ENCODE measurements at regions not wholly inside any gene's neighbourhood (a gene's known extent, or its start where the extent isn't known, plus 50 kb on each side); places are given as distances from the start of the nearest gene placed in this dataset.

- TF ChIP-seq HDGF (IDR thresholded peaks at IDR 0.05): no peak
- TF ChIP-seq POLR2A (IDR thresholded peaks at IDR 0.05; ENCODE audit: low read depth, low read length): no peak
- TF ChIP-seq PAX5 (IDR thresholded peaks at IDR 0.05; ENCODE audit: borderline replicate concordance, low read depth, low read length): no peak
- no peak for TF ChIP-seq RBBP5 (conservative IDR thresholded peaks at IDR 0.05)
- TF ChIP-seq SP1 (IDR thresholded peaks at IDR 0.05; ENCODE audit: low read depth, low read length): no peak
- TF ChIP-seq TAF1 (IDR thresholded peaks at IDR 0.05; ENCODE audit: borderline replicate concordance, low read depth, low read length): no peak
- TF ChIP-seq CTCF (IDR thresholded peaks at IDR 0.05 in 2 of 3, conservative IDR thresholded peaks at IDR 0.05 in 1 of 3; ENCODE audit: control insufficient read depth in 2 of 3, extremely low read depth in 1 of 3, insufficient read depth in 1 of 3, low read depth in 3 of 3, low read length in 3 of 3): no peak
- TF ChIP-seq SKIL (IDR thresholded peaks at IDR 0.05; ENCODE audit: low read depth, poor library complexity, severe bottlenecking): no peak
These were observed 976.2 kb upstream of the FANCL start for GRCh38 chr2:59217360-59217759.

Measured in GM12878 (cell line).